Neutrophil (primary cell): ENCODE measurements at regions not wholly inside any gene's neighbourhood (a gene's known extent, or its start where the extent isn't known, plus 50 kb on each side); places are given as distances from the start of the nearest gene placed in this dataset.

Source experiments
- H3K27ac ChIP-seq: fragments of 200-600 bp; sonication (generic); 2 replicates; pipeline ENCODE4 v1.5.1; 2016; ENCODE audit warnings: mild to moderate bottlenecking, moderate library complexity
- H3K27me3 ChIP-seq: fragments of 200-600 bp; sonication (generic); 2 replicates; pipeline ENCODE4 v1.6.0; 2016; ENCODE audit warnings: mild to moderate bottlenecking
- H3K36me3 ChIP-seq: fragments of 200-600 bp; sonication (generic); 2 replicates; pipeline ENCODE4 v1.5.1; 2017
- H3K4me1 ChIP-seq, 2 experiments: fragments of 200-600 bp in 1 of 2; sonication (generic) in 1 of 2; 1 replicate in 1 of 2; 2 replicates in 1 of 2; pipeline versions ENCODE4 v1.5.1 to v1.6.1; 2013 to 2016; ENCODE audit warnings: low read depth in 1 of 2, low read length in 1 of 2, mild to moderate bottlenecking in 1 of 2, moderate library complexity in 1 of 2; ENCODE audit not compliant: control insufficient read depth in 1 of 2, insufficient read depth in 1 of 2
- H3K4me3 ChIP-seq, 2 experiments: fragments of 200-600 bp in 1 of 2; sonication (generic) in 1 of 2; 1 replicate in 1 of 2; 2 replicates in 1 of 2; pipeline ENCODE4 v1.5.1; 2013 to 2016; ENCODE audit warnings: low read depth in 1 of 2, low read length in 1 of 2, mild to moderate bottlenecking in 1 of 2, moderate library complexity in 1 of 2
- H3K9me3 ChIP-seq: fragments of 200-600 bp; sonication (generic); 2 replicates; pipeline ENCODE4 v1.5.1; 2016
- CTCF ChIP-seq: fragments of 200-600 bp; sonication (generic); IDR thresholded peaks from 2 replicates; pipeline ENCODE4 v1.5.1; 2016; ENCODE audit warnings: antibody characterized with exemption

GRCh38 chr4:115670930-115671329, 557.5 kb upstream of the NDST4 start:
- Histone ChIP-seq H3K36me3 (no peaks in the 10 kb centered on the region), H3K9me3 (no peaks in the 10 kb centered on the region), H3K27me3 (no peaks in the 10 kb centered on the region), H3K27ac (no peak overlapping the region), H3K4me3 (no peak overlapping the region), H3K4me1 (no peaks in the 10 kb centered on the region)
- TF ChIP-seq CTCF, result no peak

GRCh38 chr4:115668396-115668795, 555.0 kb upstream of the NDST4 start:
- no peaks in the 10 kb centered on the region for H3K9me3 ChIP-seq
- no peak overlapping the region for H3K4me3 ChIP-seq
- H3K27me3 ChIP-seq, result no peaks in the 10 kb centered on the region
- H3K27ac ChIP-seq, result no peak overlapping the region
- TF ChIP-seq CTCF, result no peak
- H3K4me1 ChIP-seq, result no peaks in the 10 kb centered on the region
- H3K36me3 ChIP-seq, result no peaks in the 10 kb centered on the region

- no peaks in the 10 kb centered on the region for H3K36me3 ChIP-seq
- H3K9me3 ChIP-seq, result no peaks in the 10 kb centered on the region
- TF ChIP-seq CTCF, result no peak
- no peaks in the 10 kb centered on the region for H3K27me3 ChIP-seq
- no peak overlapping the region for H3K4me3 ChIP-seq
- H3K4me1 ChIP-seq, result no peaks in the 10 kb centered on the region
- no peak overlapping the region for H3K27ac ChIP-seq
Observed at GRCh38 chr4:115664285-115664684, 550.9 kb upstream of the NDST4 start.

GRCh38 chr4:115660465-115660864, 547.0 kb upstream of the NDST4 start:
- H3K27ac ChIP-seq, result no peak overlapping the region
- H3K9me3 ChIP-seq, result no peaks in the 10 kb centered on the region
- H3K4me1 ChIP-seq, result no peaks in the 10 kb centered on the region
- H3K27me3 ChIP-seq, result no peaks in the 10 kb centered on the region
- no peaks in the 10 kb centered on the region for H3K36me3 ChIP-seq
- TF ChIP-seq CTCF, result no peak
- H3K4me3 ChIP-seq, result no peak overlapping the region

GRCh38 chr4:115657991-115658650, 544.7 kb upstream of the NDST4 start:
- Histone ChIP-seq H3K4me1 (no peaks in the 10 kb centered on the region), H3K27me3 (no peaks in the 10 kb centered on the region), H3K4me3 (no peak overlapping the region), H3K9me3 (no peaks in the 10 kb centered on the region), H3K27ac (no peak overlapping the region), H3K36me3 (no peaks in the 10 kb centered on the region)
- TF ChIP-seq CTCF, result no peak

- Histone ChIP-seq H3K27me3 (no peaks in the 10 kb centered on the region), H3K4me1 (no peaks in the 10 kb centered on the region), H3K36me3 (no peaks in the 10 kb centered on the region), H3K4me3 (no peak overlapping the region), H3K9me3 (no peaks in the 10 kb centered on the region), H3K27ac (no peak overlapping the region)
- no peak for TF ChIP-seq CTCF
Observed at GRCh38 chr4:115655626-115656025, 542.2 kb upstream of the NDST4 start.
